ENCODE measurements at regions not wholly inside any gene's neighbourhood (a gene's known extent, or its start where the extent isn't known, plus 50 kb on each side); places are given as distances from the start of the nearest gene placed in this dataset.

- BruUV-seq (replicated peaks): no TSS peak
These were observed 573.1 kb upstream of the KLF12 start for GRCh38 chr13:74707291-74707690.

DNA sequence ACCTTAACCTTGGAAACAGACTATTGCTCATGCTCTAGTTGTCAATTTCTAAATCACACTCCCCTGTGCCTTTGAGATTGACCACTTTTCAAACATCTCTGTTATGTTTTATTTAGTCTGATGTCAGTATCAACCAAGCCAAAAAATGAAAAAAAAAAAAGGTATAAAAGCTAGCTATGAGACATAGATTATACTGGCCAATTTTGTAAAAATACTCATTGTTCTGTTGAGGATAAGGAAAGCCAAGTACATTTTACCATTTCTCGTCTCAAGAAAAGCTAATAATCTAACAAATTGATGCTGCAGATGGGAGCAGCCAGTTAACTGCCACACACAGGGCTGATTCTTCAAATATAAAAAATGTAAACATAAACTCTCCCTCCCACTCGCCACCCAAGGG lies 572.6 kb upstream of the KLF12 start:
- Histone ChIP-seq H3K27me3 (ENCODE audit: control insufficient read depth in 2 of 2, insufficient read depth in 2 of 2, low read length in 2 of 2) (no peaks in the 10 kb centered on the region), H2AFZ (ENCODE audit: low read depth, low read length) (no peak overlapping the region), H3K9ac (ENCODE audit: insufficient read depth in 1 of 2, low read depth in 2 of 2, low read length in 2 of 2) (no peak overlapping the region), H3K79me2 (ENCODE audit: control insufficient read depth, insufficient read depth, low read length) (no peaks in the 10 kb centered on the region), H3K36me3 (ENCODE audit: control insufficient read depth, insufficient read depth, low read length) (no peaks in the 10 kb centered on the region), H4K20me1 (replicated peaks; ENCODE audit: control insufficient read depth, insufficient read depth, low read length) (no peaks in the 10 kb centered on the region), H3K9me1 (ENCODE audit: control insufficient read depth, insufficient read depth, low read length) (no peaks in the 10 kb centered on the region), H3K4me2 (ENCODE audit: insufficient read depth, low read length) (no peak overlapping the region), H3K4me3 (no peak overlapping the region), H3K4me1 (replicated peaks in 1 of 2; ENCODE audit: control insufficient read depth in 2 of 2, insufficient read depth in 2 of 2, low read length in 2 of 2) (no peaks in the 10 kb centered on the region), H3K9me3 (replicated peaks; ENCODE audit: control insufficient read depth, insufficient read depth, low read depth, low read length) (no peaks in the 10 kb centered on the region), H3K27ac (ENCODE audit: extremely low read depth, low read depth, low read length) (no peak overlapping the region)
- POLR2A ChIA-PET: no interaction called here
- 0% methylated on average over 2 of the region's 2 CpGs for WGBS (ENCODE audit: insufficient coverage, low coverage, missing lambda C conversion rate)
- ATAC-seq (no peak), FAIRE-seq (no peak), DNase-seq (ENCODE audit: extremely low read depth in 1 of 4, low spot score in 3 of 4) (no peak)
- CTCF ChIA-PET (ENCODE audit: low intra/inter-chr PET ratio): no interaction called here
- BruUV-seq (replicated peaks): no TSS peak
- in situ Hi-C loops (cut with MboI) (no loop called here), intact Hi-C loops (cut with micrococcal nuclease) (no loop called here)
- TF ChIP-seq ETV5 (CRISPR knock-in tag; IDR thresholded peaks at IDR 0.05; ENCODE audit: low read depth) (no peak), CHD2 (IDR thresholded peaks at IDR 0.05; ENCODE audit: low read depth, low read length) (no peak), ZNF584 (CRISPR knock-in tag; IDR thresholded peaks at IDR 0.05; ENCODE audit: low read depth) (no peak), NFXL1 (CRISPR knock-in tag; IDR thresholded peaks at IDR 0.05) (no peak), ZNF699 (CRISPR knock-in tag; IDR thresholded peaks at IDR 0.05; ENCODE audit: insufficient replicate concordance) (no peak), ZNF263 (CRISPR knock-in tag; IDR thresholded peaks at IDR 0.05; ENCODE audit: borderline replicate concordance) (no peak), TFAM (CRISPR knock-in tag; conservative IDR thresholded peaks at IDR 0.05) (no peak), NFATC3 (IDR thresholded peaks at IDR 0.05) (no peak), CTCFL (IDR thresholded peaks at IDR 0.05; ENCODE audit: borderline replicate concordance, insufficient read depth, low read depth, low read length, poor library complexity, severe bottlenecking) (no peak), MCM5 (IDR thresholded peaks at IDR 0.05; ENCODE audit: low read depth) (no peak)

More at GRCh38 chr13:74707291-74707690, 573.1 kb upstream of the KLF12 start:
- Histone ChIP-seq H3K4me2 (ENCODE audit: insufficient read depth, low read length) (no peak overlapping the region), H3K27ac (ENCODE audit: extremely low read depth, low read depth, low read length) (no peak overlapping the region), H4K20me1 (replicated peaks; ENCODE audit: control insufficient read depth, insufficient read depth, low read length) (no peaks in the 10 kb centered on the region), H3K9me1 (ENCODE audit: control insufficient read depth, insufficient read depth, low read length) (no peaks in the 10 kb centered on the region), H3K4me3 (no peak overlapping the region), H3K9ac (ENCODE audit: insufficient read depth in 1 of 2, low read depth in 2 of 2, low read length in 2 of 2) (no peak overlapping the region), H3K27me3 (ENCODE audit: control insufficient read depth in 2 of 2, insufficient read depth in 2 of 2, low read length in 2 of 2) (no peaks in the 10 kb centered on the region), H3K4me1 (replicated peaks in 1 of 2; ENCODE audit: control insufficient read depth in 2 of 2, insufficient read depth in 2 of 2, low read length in 2 of 2) (no peaks in the 10 kb centered on the region), H3K36me3 (ENCODE audit: control insufficient read depth, insufficient read depth, low read length) (no peaks in the 10 kb centered on the region), H2AFZ (ENCODE audit: low read depth, low read length) (no peak overlapping the region), H3K79me2 (ENCODE audit: control insufficient read depth, insufficient read depth, low read length) (no peaks in the 10 kb centered on the region), H3K9me3 (replicated peaks; ENCODE audit: control insufficient read depth, insufficient read depth, low read depth, low read length) (no peaks in the 10 kb centered on the region)
- CTCF ChIA-PET (ENCODE audit: low intra/inter-chr PET ratio): no interaction called here
- no peak for DNase-seq (ENCODE audit: extremely low read depth in 1 of 4, low spot score in 3 of 4)
- WGBS (ENCODE audit: insufficient coverage, low coverage, missing lambda C conversion rate): 0% methylated on average over 1 of the region's 1 CpG
- ATAC-seq: no peak
- intact Hi-C loops (cut with micrococcal nuclease): no loop called here
- no peak for FAIRE-seq
- in situ Hi-C loops (cut with MboI): no loop called here
- POLR2A ChIA-PET: interaction anchor here (0.6 kb wide), 1 partner anchor 15 kb away, joined by 3 read pairs; no protein-coding TSS in a partner anchor
- TF ChIP-seq JUND (IDR thresholded peaks at IDR 0.05; ENCODE audit: borderline replicate concordance, low read depth, low read length) (no peak), JUND (tag; IDR thresholded peaks at IDR 0.05; ENCODE audit: borderline replicate concordance, low read depth, low read length) (no peak), GATAD2B (IDR thresholded peaks at IDR 0.05; ENCODE audit: borderline replicate concordance) (no peak), ZNF165 (CRISPR knock-in tag; IDR thresholded peaks at IDR 0.05; ENCODE audit: borderline replicate concordance) (no peak)

Data from K562 (cell line).